Nephron progenitor cell (in vitro differentiated cells): ENCODE measurements at regions not wholly inside any gene's neighbourhood (a gene's known extent, or its start where the extent isn't known, plus 50 kb on each side); places are given as distances from the start of the nearest gene placed in this dataset.

Experiments
- DNase-seq: peaks from one replicate; pipeline ENCODE4 v3.0.0; 2021
- H3K27ac Mint-ChIP-seq: 2 replicates; pipeline ENCODE4 v1.8.0; 2021; ENCODE audit warnings: mild to moderate bottlenecking, moderate library complexity, mixed read lengths
- H3K27me3 Mint-ChIP-seq: 2 replicates; pipeline ENCODE4 v1.8.0; 2021; ENCODE audit warnings: mild to moderate bottlenecking, low read depth, mixed read lengths; ENCODE audit not compliant: poor library complexity
- H3K36me3 Mint-ChIP-seq: 2 replicates; pipeline ENCODE4 v1.8.0; 2021; ENCODE audit warnings: low read depth, mixed read lengths
- H3K4me1 Mint-ChIP-seq: 2 replicates; pipeline ENCODE4 v1.8.0; 2021; ENCODE audit warnings: mixed read lengths
- H3K4me3 Mint-ChIP-seq: 2 replicates; pipeline ENCODE4 v1.8.0; 2021; ENCODE audit warnings: mild to moderate bottlenecking, moderate library complexity, mixed read lengths
- H3K9me3 Mint-ChIP-seq: 2 replicates; pipeline ENCODE4 v1.8.0; 2021; ENCODE audit warnings: mild to moderate bottlenecking, moderate library complexity, mixed read lengths
- CTCF ChIP-seq: fragments of 200-600 bp; sonication (generic); IDR thresholded peaks from 2 replicates; pipeline ENCODE4 v1.5.0; 2021; ENCODE audit warnings: antibody characterized with exemption

GRCh38 chr10:3620818-3621217 lies 164.2 kb downstream of the KLF6 start:
- Mint-ChIP-seq H3K27me3 (peaks cover 3% of the 10 kb centered on the region), H3K27ac (no peak overlapping the region), H3K4me1 (peaks cover 8% of the 10 kb centered on the region), H3K9me3 (peaks cover 47% of the 10 kb centered on the region), H3K36me3 (peaks cover 8% of the 10 kb centered on the region), H3K4me3 (no peak overlapping the region)
- DNase-seq: no peak
- TF ChIP-seq CTCF: no peak

GRCh38 chr10:3619241-3619640 lies 165.8 kb downstream of the KLF6 start:
- peaks cover 47% of the 10 kb centered on the region for H3K9me3 Mint-ChIP-seq
- no peak overlapping the region for H3K27ac Mint-ChIP-seq
- H3K27me3 Mint-ChIP-seq: peaks cover 3% of the 10 kb centered on the region
- peaks cover 8% of the 10 kb centered on the region for H3K4me1 Mint-ChIP-seq
- DNase-seq: no peak
- no peak for TF ChIP-seq CTCF
- H3K4me3 Mint-ChIP-seq: no peak overlapping the region
- H3K36me3 Mint-ChIP-seq: peaks cover 8% of the 10 kb centered on the region

GRCh38 chr10:3616880-3617279 lies 168.1 kb downstream of the KLF6 start:
- no peak overlapping the region for H3K27ac Mint-ChIP-seq
- no peak for TF ChIP-seq CTCF
- no peak overlapping the region for H3K4me3 Mint-ChIP-seq
- peaks cover 8% of the 10 kb centered on the region for H3K4me1 Mint-ChIP-seq
- peaks cover 41% of the 10 kb centered on the region for H3K9me3 Mint-ChIP-seq
- peaks cover 3% of the 10 kb centered on the region for H3K27me3 Mint-ChIP-seq
- no peak for DNase-seq
- H3K36me3 Mint-ChIP-seq: peaks cover 8% of the 10 kb centered on the region

- Mint-ChIP-seq H3K27ac (no peak overlapping the region), H3K4me3 (no peak overlapping the region), H3K36me3 (peaks cover 3% of the 10 kb centered on the region), H3K9me3 (peaks cover 55% of the 10 kb centered on the region), H3K27me3 (no peaks in the 10 kb centered on the region), H3K4me1 (no peaks in the 10 kb centered on the region)
- no peak for DNase-seq
- no peak for TF ChIP-seq CTCF
Measured at GRCh38 chr10:3613318-3613717, 171.7 kb downstream of the KLF6 start.

- no peak for TF ChIP-seq CTCF
- Mint-ChIP-seq H3K27me3 (no peaks in the 10 kb centered on the region), H3K9me3 (peaks cover 56% of the 10 kb centered on the region), H3K27ac (no peak overlapping the region), H3K4me3 (no peak overlapping the region), H3K36me3 (peaks cover 9% of the 10 kb centered on the region), H3K4me1 (no peaks in the 10 kb centered on the region)
- DNase-seq: no peak
Measured at GRCh38 chr10:3612183-3613001, 172.6 kb downstream of the KLF6 start.

- Mint-ChIP-seq H3K36me3 (peaks cover 9% of the 10 kb centered on the region), H3K27me3 (no peaks in the 10 kb centered on the region), H3K4me1 (no peaks in the 10 kb centered on the region), H3K4me3 (no peak overlapping the region), H3K9me3 (peaks cover 61% of the 10 kb centered on the region), H3K27ac (no peak overlapping the region)
- no peak for TF ChIP-seq CTCF
- DNase-seq: no peak
Measured at GRCh38 chr10:3606309-3606708, 178.7 kb downstream of the KLF6 start.
